ENCODE measurements at regions not wholly inside any gene's neighbourhood (a gene's known extent, or its start where the extent isn't known, plus 50 kb on each side); places are given as distances from the start of the nearest gene placed in this dataset.

DNA sequence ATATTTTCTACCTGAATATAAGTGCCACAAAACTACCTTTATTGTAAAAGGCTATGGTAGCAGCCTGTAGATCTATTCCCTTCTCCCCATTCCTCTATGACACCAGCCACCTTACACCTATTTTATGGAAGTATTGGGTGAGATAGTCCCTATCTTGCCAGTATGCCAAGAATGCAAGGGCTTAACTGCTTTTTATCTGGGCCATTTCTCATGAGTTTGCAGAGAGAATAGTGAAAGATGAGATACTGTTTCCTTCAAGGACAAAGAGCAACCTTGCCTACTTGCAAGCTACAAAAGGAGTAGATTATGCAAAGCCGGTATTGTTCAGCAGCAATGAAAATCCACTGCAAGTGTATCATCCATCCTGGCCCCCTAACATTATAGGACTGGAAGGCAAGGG is 1775.6 kb upstream of the SEL1L start:
- no peak for TF ChIP-seq POLR2A (IDR thresholded peaks at IDR 0.05)
- TF ChIP-seq, protein P1, sequence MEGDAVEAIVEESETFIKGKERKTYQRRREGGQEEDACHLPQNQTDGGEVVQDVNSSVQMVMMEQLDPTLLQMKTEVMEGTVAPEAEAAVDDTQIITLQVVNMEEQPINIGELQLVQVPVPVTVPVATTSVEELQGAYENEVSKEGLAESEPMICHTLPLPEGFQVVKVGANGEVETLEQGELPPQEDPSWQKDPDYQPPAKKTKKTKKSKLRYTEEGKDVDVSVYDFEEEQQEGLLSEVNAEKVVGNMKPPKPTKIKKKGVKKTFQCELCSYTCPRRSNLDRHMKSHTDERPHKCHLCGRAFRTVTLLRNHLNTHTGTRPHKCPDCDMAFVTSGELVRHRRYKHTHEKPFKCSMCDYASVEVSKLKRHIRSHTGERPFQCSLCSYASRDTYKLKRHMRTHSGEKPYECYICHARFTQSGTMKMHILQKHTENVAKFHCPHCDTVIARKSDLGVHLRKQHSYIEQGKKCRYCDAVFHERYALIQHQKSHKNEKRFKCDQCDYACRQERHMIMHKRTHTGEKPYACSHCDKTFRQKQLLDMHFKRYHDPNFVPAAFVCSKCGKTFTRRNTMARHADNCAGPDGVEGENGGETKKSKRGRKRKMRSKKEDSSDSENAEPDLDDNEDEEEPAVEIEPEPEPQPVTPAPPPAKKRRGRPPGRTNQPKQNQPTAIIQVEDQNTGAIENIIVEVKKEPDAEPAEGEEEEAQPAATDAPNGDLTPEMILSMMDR (IDR thresholded peaks at IDR 0.05) = no peak
